ENCODE measurements at regions not wholly inside any gene's neighbourhood (a gene's known extent, or its start where the extent isn't known, plus 50 kb on each side); places are given as distances from the start of the nearest gene placed in this dataset.
"Not testable (repeated sequence)": the region's sequence is repeated elsewhere in the genome, so short reads cannot be mapped to it uniquely, and the experiment has no call there.

- Histone ChIP-seq H3K4me3 (ENCODE audit: low read depth in 1 of 2, low read length in 2 of 2) (no peak overlapping the region), H3K9me3 (ENCODE audit: control insufficient read depth in 1 of 2, low read length in 2 of 2) (no peaks in the 10 kb centered on the region), H3K36me3 (ENCODE audit: control insufficient read depth in 1 of 2, insufficient read depth in 2 of 2, low read length in 2 of 2) (no peaks in the 10 kb centered on the region), H3K4me1 (ENCODE audit: control insufficient read depth in 1 of 2, insufficient read depth in 2 of 2, low read length in 2 of 2) (no peaks in the 10 kb centered on the region), H3K27ac (ENCODE audit: low read length) (no peak overlapping the region), H3K27me3 (ENCODE audit: low read depth, low read length) (no peaks in the 10 kb centered on the region)
Measured at GRCh38 chr10:90079819-90080218, 378.4 kb downstream of the KIF20B start.

DNA sequence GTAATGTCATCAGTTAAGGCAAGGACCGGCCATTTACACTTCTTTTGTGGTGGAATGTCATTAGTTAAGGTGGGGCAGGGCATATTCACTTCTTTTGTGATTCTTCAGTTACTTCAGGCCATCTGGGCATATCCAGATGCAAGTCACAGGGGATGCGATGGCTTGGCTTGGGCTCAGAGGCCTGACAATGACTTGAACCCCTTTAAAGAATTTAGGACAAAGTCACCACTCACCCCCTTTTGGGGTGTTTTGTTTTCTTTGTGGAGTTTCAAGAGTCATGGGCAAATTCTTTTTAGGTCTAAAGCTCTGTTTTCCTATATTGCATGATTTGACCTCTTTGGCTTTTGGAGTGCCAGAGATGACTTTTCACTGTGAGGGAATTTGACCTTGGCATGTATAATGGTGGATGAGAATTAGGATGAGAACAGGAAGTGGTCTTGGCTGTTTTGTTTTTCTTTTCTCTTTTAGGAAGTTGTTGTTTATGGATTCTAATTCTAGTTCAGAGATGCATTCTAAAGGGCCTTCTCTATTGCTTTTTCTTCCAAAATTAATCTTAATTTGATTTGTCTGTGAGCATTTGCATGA, 385.3 kb downstream of the KIF20B start:
- not testable (repeated sequence) for H3K4me1 ChIP-seq (ENCODE audit: control insufficient read depth in 1 of 2, insufficient read depth in 2 of 2, low read length in 2 of 2); H3K27ac ChIP-seq (ENCODE audit: low read length); H3K4me3 ChIP-seq (ENCODE audit: low read depth in 1 of 2, low read length in 2 of 2); H3K36me3 ChIP-seq (ENCODE audit: control insufficient read depth in 1 of 2, insufficient read depth in 2 of 2, low read length in 2 of 2); H3K9me3 ChIP-seq (ENCODE audit: control insufficient read depth in 1 of 2, low read length in 2 of 2); H3K27me3 ChIP-seq (ENCODE audit: low read depth, low read length)

DNA sequence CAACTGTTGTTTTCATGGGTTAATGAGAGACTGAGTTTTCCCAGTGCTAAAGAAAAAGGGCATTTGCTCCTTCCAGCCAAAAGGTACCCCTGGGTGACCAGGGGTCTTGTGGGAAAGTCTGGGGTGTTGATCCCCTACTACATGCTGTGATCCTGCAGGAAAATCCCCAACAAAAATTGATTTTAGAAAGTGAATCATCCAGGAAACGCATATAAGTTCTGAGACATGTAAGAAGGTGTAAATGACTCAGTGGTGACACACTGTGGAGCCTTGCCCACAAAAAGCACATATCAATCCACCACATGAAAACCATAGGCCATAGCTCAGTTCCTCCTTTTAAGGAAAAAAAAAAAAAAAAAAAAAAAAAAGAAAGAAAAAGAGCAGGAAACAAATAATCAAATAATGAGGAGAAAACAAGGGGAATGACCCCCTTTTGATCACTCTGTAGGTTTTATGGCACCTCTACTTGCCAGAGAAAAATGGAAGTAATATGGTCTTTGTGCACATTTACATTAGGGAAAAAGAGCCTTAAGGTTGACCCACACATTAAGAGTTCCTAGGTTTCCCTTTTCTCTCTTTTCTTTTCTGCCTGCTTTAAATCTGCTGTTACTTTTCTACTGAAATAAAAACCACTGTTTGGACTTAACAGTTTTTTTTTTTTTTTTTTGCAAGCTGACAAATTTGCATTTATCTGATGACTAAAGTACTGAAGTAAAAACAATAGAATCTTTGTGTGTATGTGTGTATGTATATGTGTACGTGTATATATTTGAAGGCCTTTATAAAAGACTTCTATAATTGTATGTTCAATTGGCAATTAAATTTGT, 386.0 kb downstream of the KIF20B start:
- Histone ChIP-seq H3K9me3 (ENCODE audit: control insufficient read depth in 1 of 2, low read length in 2 of 2) (no peaks in the 10 kb centered on the region), H3K4me1 (ENCODE audit: control insufficient read depth in 1 of 2, insufficient read depth in 2 of 2, low read length in 2 of 2) (no peaks in the 10 kb centered on the region), H3K4me3 (ENCODE audit: low read depth in 1 of 2, low read length in 2 of 2) (no peak overlapping the region)

DNA sequence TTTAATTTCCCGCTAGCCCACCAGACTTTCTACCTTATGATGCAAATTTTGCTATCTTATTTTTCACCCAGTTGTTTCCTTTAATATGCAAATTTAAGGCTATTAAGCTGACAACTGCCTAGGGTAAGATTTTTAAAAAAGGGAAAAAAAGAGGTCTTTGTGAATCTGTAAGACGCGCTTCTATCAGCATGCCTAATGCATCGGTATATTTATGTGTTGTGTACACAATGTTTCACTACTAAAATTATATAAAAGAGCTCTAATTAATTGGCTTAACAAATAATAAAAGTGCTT, 386.6 kb downstream of the KIF20B start:
- H3K4me1 ChIP-seq (ENCODE audit: control insufficient read depth in 1 of 2, insufficient read depth in 2 of 2, low read length in 2 of 2): no peaks in the 10 kb centered on the region
- H3K27me3 ChIP-seq (ENCODE audit: low read depth, low read length): no peaks in the 10 kb centered on the region
- no peaks in the 10 kb centered on the region for H3K9me3 ChIP-seq (ENCODE audit: control insufficient read depth in 1 of 2, low read length in 2 of 2)
- H3K36me3 ChIP-seq (ENCODE audit: control insufficient read depth in 1 of 2, insufficient read depth in 2 of 2, low read length in 2 of 2): no peaks in the 10 kb centered on the region
- no peak overlapping the region for H3K27ac ChIP-seq (ENCODE audit: low read length)
- H3K4me3 ChIP-seq (ENCODE audit: low read depth in 1 of 2, low read length in 2 of 2): no peak overlapping the region

More for the DNA sequence above, 386.0 kb downstream of the KIF20B start:
- H3K27me3 ChIP-seq (ENCODE audit: low read depth, low read length): no peaks in the 10 kb centered on the region
- H3K27ac ChIP-seq (ENCODE audit: low read length): no peak overlapping the region
- no peaks in the 10 kb centered on the region for H3K36me3 ChIP-seq (ENCODE audit: control insufficient read depth in 1 of 2, insufficient read depth in 2 of 2, low read length in 2 of 2)

DNA sequence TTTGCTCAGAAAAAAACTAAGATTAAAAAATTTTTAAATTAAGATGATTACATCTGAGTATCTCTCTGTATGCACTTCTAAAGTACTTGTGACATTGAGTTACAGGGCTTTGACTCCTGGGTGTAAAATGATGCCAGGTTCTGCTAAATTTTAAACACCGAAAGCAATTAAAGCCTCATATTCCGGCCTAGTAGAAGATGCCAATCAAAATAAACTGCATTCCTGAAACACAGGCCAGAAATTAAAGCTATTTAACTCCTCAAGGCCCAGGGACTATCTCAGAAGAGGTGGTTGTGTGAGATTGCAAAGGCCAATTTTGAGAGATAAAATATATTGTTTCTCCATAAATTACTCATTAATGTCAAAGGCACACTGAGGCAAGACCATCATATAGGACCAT, 388.3 kb downstream of the KIF20B start:
- Histone ChIP-seq H3K9me3 (ENCODE audit: control insufficient read depth in 1 of 2, low read length in 2 of 2) (no peaks in the 10 kb centered on the region), H3K27me3 (ENCODE audit: low read depth, low read length) (no peaks in the 10 kb centered on the region), H3K36me3 (ENCODE audit: control insufficient read depth in 1 of 2, insufficient read depth in 2 of 2, low read length in 2 of 2) (no peaks in the 10 kb centered on the region), H3K4me3 (ENCODE audit: low read depth in 1 of 2, low read length in 2 of 2) (no peak overlapping the region), H3K27ac (ENCODE audit: low read length) (no peak overlapping the region), H3K4me1 (ENCODE audit: control insufficient read depth in 1 of 2, insufficient read depth in 2 of 2, low read length in 2 of 2) (no peaks in the 10 kb centered on the region)

- H3K9me3 ChIP-seq (ENCODE audit: control insufficient read depth in 1 of 2, low read length in 2 of 2): no peaks in the 10 kb centered on the region
- no peak overlapping the region for H3K27ac ChIP-seq (ENCODE audit: low read length)
- H3K27me3 ChIP-seq (ENCODE audit: low read depth, low read length): no peaks in the 10 kb centered on the region
- H3K4me3 ChIP-seq (ENCODE audit: low read depth in 1 of 2, low read length in 2 of 2): no peak overlapping the region
- H3K36me3 ChIP-seq (ENCODE audit: control insufficient read depth in 1 of 2, insufficient read depth in 2 of 2, low read length in 2 of 2): no peaks in the 10 kb centered on the region
- no peaks in the 10 kb centered on the region for H3K4me1 ChIP-seq (ENCODE audit: control insufficient read depth in 1 of 2, insufficient read depth in 2 of 2, low read length in 2 of 2)
Measured at GRCh38 chr10:90096196-90096595, 394.8 kb downstream of the KIF20B start.

- not testable (repeated sequence) for H3K9me3 ChIP-seq (ENCODE audit: control insufficient read depth in 1 of 2, low read length in 2 of 2); H3K4me1 ChIP-seq (ENCODE audit: control insufficient read depth in 1 of 2, insufficient read depth in 2 of 2, low read length in 2 of 2); H3K27ac ChIP-seq (ENCODE audit: low read length); H3K36me3 ChIP-seq (ENCODE audit: control insufficient read depth in 1 of 2, insufficient read depth in 2 of 2, low read length in 2 of 2); H3K27me3 ChIP-seq (ENCODE audit: low read depth, low read length); H3K4me3 ChIP-seq (ENCODE audit: low read depth in 1 of 2, low read length in 2 of 2)
Measured at GRCh38 chr10:90107581-90107980, 406.2 kb downstream of the KIF20B start.

- no peaks in the 10 kb centered on the region for H3K9me3 ChIP-seq (ENCODE audit: control insufficient read depth in 1 of 2, low read length in 2 of 2)
- H3K27ac ChIP-seq (ENCODE audit: low read length): no peak overlapping the region
- H3K4me3 ChIP-seq (ENCODE audit: low read depth in 1 of 2, low read length in 2 of 2): no peak overlapping the region
- H3K36me3 ChIP-seq (ENCODE audit: control insufficient read depth in 1 of 2, insufficient read depth in 2 of 2, low read length in 2 of 2): no peaks in the 10 kb centered on the region
- no peaks in the 10 kb centered on the region for H3K27me3 ChIP-seq (ENCODE audit: low read depth, low read length)
- H3K4me1 ChIP-seq (ENCODE audit: control insufficient read depth in 1 of 2, insufficient read depth in 2 of 2, low read length in 2 of 2): no peaks in the 10 kb centered on the region
Measured at GRCh38 chr10:90111671-90112070, 410.3 kb downstream of the KIF20B start.

- H3K4me1 ChIP-seq (ENCODE audit: control insufficient read depth in 1 of 2, insufficient read depth in 2 of 2, low read length in 2 of 2): no peaks in the 10 kb centered on the region
- H3K4me3 ChIP-seq (ENCODE audit: low read depth in 1 of 2, low read length in 2 of 2): no peak overlapping the region
- H3K27ac ChIP-seq (ENCODE audit: low read length): no peak overlapping the region
- H3K27me3 ChIP-seq (ENCODE audit: low read depth, low read length): no peaks in the 10 kb centered on the region
- H3K36me3 ChIP-seq (ENCODE audit: control insufficient read depth in 1 of 2, insufficient read depth in 2 of 2, low read length in 2 of 2): no peaks in the 10 kb centered on the region
- H3K9me3 ChIP-seq (ENCODE audit: control insufficient read depth in 1 of 2, low read length in 2 of 2): no peaks in the 10 kb centered on the region
Measured at GRCh38 chr10:90112681-90113080, 411.3 kb downstream of the KIF20B start.

- not testable (repeated sequence) for H3K27me3 ChIP-seq (ENCODE audit: low read depth, low read length); H3K9me3 ChIP-seq (ENCODE audit: control insufficient read depth in 1 of 2, low read length in 2 of 2); H3K27ac ChIP-seq (ENCODE audit: low read length); H3K4me1 ChIP-seq (ENCODE audit: control insufficient read depth in 1 of 2, insufficient read depth in 2 of 2, low read length in 2 of 2); H3K36me3 ChIP-seq (ENCODE audit: control insufficient read depth in 1 of 2, insufficient read depth in 2 of 2, low read length in 2 of 2); H3K4me3 ChIP-seq (ENCODE audit: low read depth in 1 of 2, low read length in 2 of 2)
Measured at GRCh38 chr10:90118567-90118966, 417.2 kb downstream of the KIF20B start.

- H3K27ac ChIP-seq (ENCODE audit: low read length); H3K9me3 ChIP-seq (ENCODE audit: control insufficient read depth in 1 of 2, low read length in 2 of 2); H3K27me3 ChIP-seq (ENCODE audit: low read depth, low read length); H3K4me1 ChIP-seq (ENCODE audit: control insufficient read depth in 1 of 2, insufficient read depth in 2 of 2, low read length in 2 of 2); H3K4me3 ChIP-seq (ENCODE audit: low read depth in 1 of 2, low read length in 2 of 2); H3K36me3 ChIP-seq (ENCODE audit: control insufficient read depth in 1 of 2, insufficient read depth in 2 of 2, low read length in 2 of 2): not testable (repeated sequence)
Measured at GRCh38 chr10:90119631-90120280, 418.4 kb downstream of the KIF20B start.
